ENCODE measurements at regions not wholly inside any gene's neighbourhood (a gene's known extent, or its start where the extent isn't known, plus 50 kb on each side); places are given as distances from the start of the nearest gene placed in this dataset.

DNA sequence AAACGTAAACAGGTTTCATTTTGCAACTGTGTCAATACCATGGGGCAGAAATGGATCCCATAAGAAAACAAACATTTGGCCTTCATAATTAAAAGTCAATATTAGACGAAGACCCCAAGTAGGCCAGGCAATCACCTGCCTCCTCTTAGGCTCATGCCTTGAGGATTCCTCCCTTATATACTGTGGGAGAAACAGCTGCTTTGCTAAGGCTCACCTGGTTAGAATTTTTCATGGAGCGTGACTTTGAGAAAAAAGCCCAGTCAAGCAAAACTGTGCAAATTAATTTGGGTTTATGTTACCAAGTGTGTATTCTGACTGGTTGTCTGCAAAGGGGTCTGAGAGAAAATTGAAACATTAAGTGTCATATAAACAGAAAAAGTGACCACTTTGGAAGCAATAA, 605.3 kb upstream of the USP24 start:
- TF ChIP-seq, protein P1, sequence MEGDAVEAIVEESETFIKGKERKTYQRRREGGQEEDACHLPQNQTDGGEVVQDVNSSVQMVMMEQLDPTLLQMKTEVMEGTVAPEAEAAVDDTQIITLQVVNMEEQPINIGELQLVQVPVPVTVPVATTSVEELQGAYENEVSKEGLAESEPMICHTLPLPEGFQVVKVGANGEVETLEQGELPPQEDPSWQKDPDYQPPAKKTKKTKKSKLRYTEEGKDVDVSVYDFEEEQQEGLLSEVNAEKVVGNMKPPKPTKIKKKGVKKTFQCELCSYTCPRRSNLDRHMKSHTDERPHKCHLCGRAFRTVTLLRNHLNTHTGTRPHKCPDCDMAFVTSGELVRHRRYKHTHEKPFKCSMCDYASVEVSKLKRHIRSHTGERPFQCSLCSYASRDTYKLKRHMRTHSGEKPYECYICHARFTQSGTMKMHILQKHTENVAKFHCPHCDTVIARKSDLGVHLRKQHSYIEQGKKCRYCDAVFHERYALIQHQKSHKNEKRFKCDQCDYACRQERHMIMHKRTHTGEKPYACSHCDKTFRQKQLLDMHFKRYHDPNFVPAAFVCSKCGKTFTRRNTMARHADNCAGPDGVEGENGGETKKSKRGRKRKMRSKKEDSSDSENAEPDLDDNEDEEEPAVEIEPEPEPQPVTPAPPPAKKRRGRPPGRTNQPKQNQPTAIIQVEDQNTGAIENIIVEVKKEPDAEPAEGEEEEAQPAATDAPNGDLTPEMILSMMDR (IDR thresholded peaks at IDR 0.05) = no peak
- TF ChIP-seq POLR2A (IDR thresholded peaks at IDR 0.05) = no peak
- TF ChIP-seq EP300 (IDR thresholded peaks at IDR 0.05) = no peak
- WGBS, 3 donors = 88 to 95% (median 94%) methylated on average over 3 of the region's 3 CpGs
- H3K36me3 ChIP-seq = no peaks in the 10 kb centered on the region

DNA sequence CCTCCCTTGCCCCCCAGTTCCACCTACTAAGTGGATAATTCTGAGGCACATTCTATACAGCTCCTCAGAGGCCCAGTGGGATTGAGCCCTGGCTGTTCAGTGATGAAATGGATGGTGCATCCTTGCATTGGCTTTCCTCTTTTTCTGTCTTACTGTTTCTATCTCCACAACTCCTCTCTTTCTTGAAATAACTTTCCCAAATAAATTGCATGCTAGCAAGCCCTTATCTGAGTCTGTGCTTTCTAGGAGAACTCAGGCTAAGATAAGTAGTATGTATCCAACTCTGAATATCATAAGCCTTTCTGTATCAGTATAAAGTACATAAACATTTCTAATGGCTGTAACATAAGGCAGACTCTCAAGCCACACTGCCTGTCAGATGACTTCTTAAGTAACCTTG, 603.8 kb upstream of the USP24 start:
- H3K9me3 ChIP-seq = no peaks in the 10 kb centered on the region
- peaks cover 8% of the 10 kb centered on the region for H3K4me1 ChIP-seq (ENCODE audit: insufficient read depth)
- intact Hi-C loops (cut with DNase I) = no loop called here

More for the DNA sequence above, 605.3 kb upstream of the USP24 start:
- intact Hi-C loops (cut with DNase I) = no loop called here
- no peaks in the 10 kb centered on the region for H3K9me3 ChIP-seq
- H3K27ac ChIP-seq = no peak overlapping the region
- H3K4me3 ChIP-seq = no peak overlapping the region
- H3K27me3 ChIP-seq = no peaks in the 10 kb centered on the region
- DNase-seq = no peak
- peaks cover 8% of the 10 kb centered on the region for H3K4me1 ChIP-seq (ENCODE audit: insufficient read depth)

DNA sequence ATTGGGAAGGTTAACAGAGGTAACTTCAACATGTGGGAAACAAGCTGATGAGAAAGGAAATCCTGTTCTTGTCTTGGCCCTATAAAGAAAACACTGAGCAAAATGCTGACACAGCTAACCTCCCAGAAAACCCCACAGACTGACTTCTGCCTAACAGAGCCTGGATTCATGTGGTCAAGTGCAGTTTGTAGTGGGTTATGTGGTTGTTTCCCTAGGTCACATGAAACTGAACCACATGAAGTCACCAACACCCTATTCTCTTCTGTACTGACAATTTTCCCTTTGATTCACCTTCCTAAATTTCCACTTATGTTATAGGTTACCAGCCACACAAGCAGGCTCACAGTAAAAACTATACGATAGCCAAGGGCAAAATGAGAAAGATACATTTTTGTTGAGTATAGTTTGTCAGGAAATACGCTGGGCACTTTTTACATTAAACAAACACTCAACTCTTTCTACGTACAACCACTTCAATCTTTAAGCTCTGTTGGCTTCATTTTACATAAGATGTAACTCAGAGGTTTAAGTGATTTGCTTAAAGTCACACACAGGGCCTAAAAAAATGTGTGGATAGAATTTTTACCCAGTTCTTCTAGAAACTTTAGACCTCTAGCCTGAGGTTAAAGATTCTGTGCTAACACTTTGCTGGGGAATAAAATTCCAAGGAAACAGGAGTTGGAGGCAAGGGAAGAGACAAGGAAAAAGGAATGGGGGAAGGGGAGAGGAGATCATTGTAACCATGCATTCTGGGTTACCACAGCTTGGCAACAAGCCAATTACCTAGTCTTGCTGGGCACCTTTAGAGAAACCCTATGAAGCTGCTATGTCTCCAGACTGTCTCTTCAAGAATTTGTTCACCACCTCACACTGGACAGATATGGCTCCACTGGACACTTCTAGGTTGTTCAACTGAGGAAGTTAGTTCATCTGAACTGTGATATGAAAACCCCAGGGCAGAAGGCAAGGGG, 601.6 kb upstream of the USP24 start:
- Histone ChIP-seq H3K36me3 (no peaks in the 10 kb centered on the region), H3K9me3 (no peaks in the 10 kb centered on the region), H3K27me3 (no peaks in the 10 kb centered on the region), H3K4me1 (ENCODE audit: insufficient read depth) (peaks cover 8% of the 10 kb centered on the region), H3K27ac (no peak overlapping the region), H3K4me3 (no peak overlapping the region)
- 90 to 95% (median 90%) methylated on average over 3 of the region's 3 CpGs for whole genome bisulfite sequencing, 3 donors
- intact Hi-C loops (cut with DNase I) = no loop called here
- TF ChIP-seq, protein P1 (IDR thresholded peaks at IDR 0.05) = no peak
- TF ChIP-seq POLR2A (IDR thresholded peaks at IDR 0.05) = no peak
- TF ChIP-seq EP300 (IDR thresholded peaks at IDR 0.05) = no peak
- DNase-seq = no peak

More for the DNA sequence above, 603.8 kb upstream of the USP24 start:
- Histone ChIP-seq H3K4me3 (no peak overlapping the region), H3K27me3 (no peaks in the 10 kb centered on the region), H3K36me3 (no peaks in the 10 kb centered on the region), H3K27ac (no peak overlapping the region)
- no peak for TF ChIP-seq EP300 (IDR thresholded peaks at IDR 0.05)
- TF ChIP-seq, protein P1 (IDR thresholded peaks at IDR 0.05) = no peak
- no peak for TF ChIP-seq POLR2A (IDR thresholded peaks at IDR 0.05)
- DNase-seq = no peak

DNA sequence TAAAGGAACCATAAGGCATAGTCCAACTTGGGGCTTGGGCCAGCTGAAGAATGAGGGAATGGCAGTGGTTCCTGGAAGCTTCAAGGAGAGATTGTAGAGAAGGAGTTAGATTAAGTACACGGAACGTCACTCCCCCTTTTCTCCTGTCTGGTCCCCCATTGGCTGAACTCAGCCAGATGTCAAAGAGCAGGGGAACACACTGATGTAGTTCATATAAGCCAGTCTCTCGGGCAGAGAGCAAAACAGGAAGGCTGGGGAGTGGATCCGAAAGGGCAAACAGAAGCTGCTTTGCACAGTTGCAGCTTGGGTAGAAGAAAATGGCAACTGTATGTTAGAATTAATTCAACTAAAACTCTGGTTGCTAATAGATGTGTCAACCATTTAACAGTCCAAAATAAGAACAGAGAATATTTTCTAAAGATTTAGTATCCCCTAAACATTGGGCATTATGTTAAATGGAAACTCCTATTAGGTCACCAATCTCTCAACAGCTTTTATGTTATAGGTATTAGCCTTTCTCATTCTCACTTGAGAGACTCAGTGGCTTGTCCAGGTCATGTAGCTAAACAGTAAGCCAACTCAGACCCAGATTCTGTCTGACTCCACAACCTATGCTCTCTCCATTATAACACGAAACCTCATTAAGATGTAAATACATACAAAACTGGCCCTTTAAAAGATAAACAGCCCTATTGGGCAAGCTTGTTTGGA, 600.7 kb upstream of the USP24 start:
- no peaks in the 10 kb centered on the region for H3K27me3 ChIP-seq
- 49 to 79% (median 65%) methylated on average over 5 of the region's 5 CpGs for WGBS, 3 donors
- no peaks in the 10 kb centered on the region for H3K36me3 ChIP-seq
- intact Hi-C loops (cut with DNase I) = no loop called here
- peaks cover 8% of the 10 kb centered on the region for H3K4me1 ChIP-seq (ENCODE audit: insufficient read depth)
- no peak overlapping the region for H3K4me3 ChIP-seq
- TF ChIP-seq, protein P1 (IDR thresholded peaks at IDR 0.05) = no peak
- no peak for TF ChIP-seq EP300 (IDR thresholded peaks at IDR 0.05)
- TF ChIP-seq POLR2A (IDR thresholded peaks at IDR 0.05) = no peak
- DNase-seq = no peak
- H3K27ac ChIP-seq = no peak overlapping the region
- H3K9me3 ChIP-seq = no peaks in the 10 kb centered on the region

Measured in ovary (tissue), 7 donors.